ENCODE measurements at regions not wholly inside any gene's neighbourhood (a gene's known extent, or its start where the extent isn't known, plus 50 kb on each side); places are given as distances from the start of the nearest gene placed in this dataset.

GRCh38 chr11:112778877-112779266 lies 182.3 kb upstream of the NCAM1 start:
- Mint-ChIP-seq H3K27ac (peak overlapping the region; percentile 24), H3K4me1 (peaks cover 49% of the 10 kb centered on the region), H3K36me3 (ENCODE audit: low read depth) (no peaks in the 10 kb centered on the region), H3K27me3 (ENCODE audit: low read depth, poor library complexity) (peaks cover 10% of the 10 kb centered on the region), H3K9me3 (no peaks in the 10 kb centered on the region), H3K4me3 (no peak overlapping the region)
- TF ChIP-seq, protein P1, sequence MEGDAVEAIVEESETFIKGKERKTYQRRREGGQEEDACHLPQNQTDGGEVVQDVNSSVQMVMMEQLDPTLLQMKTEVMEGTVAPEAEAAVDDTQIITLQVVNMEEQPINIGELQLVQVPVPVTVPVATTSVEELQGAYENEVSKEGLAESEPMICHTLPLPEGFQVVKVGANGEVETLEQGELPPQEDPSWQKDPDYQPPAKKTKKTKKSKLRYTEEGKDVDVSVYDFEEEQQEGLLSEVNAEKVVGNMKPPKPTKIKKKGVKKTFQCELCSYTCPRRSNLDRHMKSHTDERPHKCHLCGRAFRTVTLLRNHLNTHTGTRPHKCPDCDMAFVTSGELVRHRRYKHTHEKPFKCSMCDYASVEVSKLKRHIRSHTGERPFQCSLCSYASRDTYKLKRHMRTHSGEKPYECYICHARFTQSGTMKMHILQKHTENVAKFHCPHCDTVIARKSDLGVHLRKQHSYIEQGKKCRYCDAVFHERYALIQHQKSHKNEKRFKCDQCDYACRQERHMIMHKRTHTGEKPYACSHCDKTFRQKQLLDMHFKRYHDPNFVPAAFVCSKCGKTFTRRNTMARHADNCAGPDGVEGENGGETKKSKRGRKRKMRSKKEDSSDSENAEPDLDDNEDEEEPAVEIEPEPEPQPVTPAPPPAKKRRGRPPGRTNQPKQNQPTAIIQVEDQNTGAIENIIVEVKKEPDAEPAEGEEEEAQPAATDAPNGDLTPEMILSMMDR (IDR thresholded peaks at IDR 0.05), result no peak
- DNase-seq, result no peak

DNA sequence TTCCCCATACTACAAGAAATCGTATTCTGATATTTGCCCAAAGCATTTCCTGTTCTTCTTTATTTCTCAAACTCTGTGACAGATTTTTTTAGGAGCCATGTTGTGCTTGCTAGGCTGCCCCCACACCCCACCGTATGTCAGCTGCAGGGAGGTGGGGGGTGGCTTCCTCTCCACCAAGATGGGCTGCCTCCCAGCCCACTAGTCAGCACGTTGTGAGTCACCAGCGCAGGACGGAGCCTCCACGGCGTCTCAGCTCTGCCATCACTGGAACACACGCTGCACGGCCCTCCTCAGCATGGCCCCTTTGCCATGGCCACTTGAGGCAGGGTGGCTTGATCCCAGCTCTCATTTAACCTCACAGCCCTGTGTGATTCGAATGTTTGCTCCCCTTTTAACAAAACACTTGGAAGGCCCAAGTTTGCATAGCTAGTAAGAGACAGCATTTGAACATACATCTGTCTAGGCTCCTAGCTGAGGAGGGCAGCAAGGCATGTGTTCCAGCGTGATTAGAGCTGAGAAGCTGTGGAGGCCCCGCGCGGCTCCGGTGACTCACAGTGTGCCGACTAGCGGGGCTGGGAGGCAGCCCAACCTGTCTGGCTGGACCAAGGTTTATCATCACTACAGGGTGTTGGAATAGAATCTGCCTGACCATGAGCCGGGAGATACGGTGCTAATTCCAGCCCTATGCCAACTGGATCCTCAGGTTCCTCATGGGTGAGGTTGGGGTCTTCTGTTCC lies 180.7 kb upstream of the NCAM1 start:
- Mint-ChIP-seq H3K36me3 (ENCODE audit: low read depth) (no peaks in the 10 kb centered on the region), H3K4me1 (peaks cover 49% of the 10 kb centered on the region), H3K9me3 (no peaks in the 10 kb centered on the region), H3K27ac (no peak overlapping the region), H3K4me3 (no peak overlapping the region), H3K27me3 (ENCODE audit: low read depth, poor library complexity) (peaks cover 3% of the 10 kb centered on the region)
- TF ChIP-seq, protein P1 (IDR thresholded peaks at IDR 0.05), result no peak
- DNase-seq, result no peak

GRCh38 chr11:112783945-112784322 lies 177.3 kb upstream of the NCAM1 start:
- TF ChIP-seq, protein P1 (IDR thresholded peaks at IDR 0.05), result no peak
- Mint-ChIP-seq H3K27me3 (ENCODE audit: low read depth, poor library complexity) (no peaks in the 10 kb centered on the region), H3K36me3 (ENCODE audit: low read depth) (no peaks in the 10 kb centered on the region), H3K27ac (no peak overlapping the region), H3K4me1 (peaks cover 45% of the 10 kb centered on the region), H3K9me3 (no peaks in the 10 kb centered on the region), H3K4me3 (no peak overlapping the region)
- no peak for DNase-seq

GRCh38 chr11:112784323-112785073 lies 176.7 kb upstream of the NCAM1 start:
- Mint-ChIP-seq H3K27ac (no peak overlapping the region), H3K27me3 (ENCODE audit: low read depth, poor library complexity) (no peaks in the 10 kb centered on the region)

GRCh38 chr11:112785149-112785548 lies 176.1 kb upstream of the NCAM1 start:
- Mint-ChIP-seq H3K27me3 (ENCODE audit: low read depth, poor library complexity) (no peaks in the 10 kb centered on the region), H3K4me3 (no peak overlapping the region), H3K4me1 (peaks cover 33% of the 10 kb centered on the region), H3K9me3 (no peaks in the 10 kb centered on the region), H3K36me3 (ENCODE audit: low read depth) (no peaks in the 10 kb centered on the region), H3K27ac (peak overlapping the region; percentile 42)
- TF ChIP-seq, protein P1 (IDR thresholded peaks at IDR 0.05), result no peak
- DNase-seq, result no peak

More at GRCh38 chr11:112784323-112785073, 176.7 kb upstream of the NCAM1 start:
- Mint-ChIP-seq H3K9me3 (no peaks in the 10 kb centered on the region), H3K36me3 (ENCODE audit: low read depth) (no peaks in the 10 kb centered on the region), H3K4me3 (no peak overlapping the region), H3K4me1 (peaks cover 40% of the 10 kb centered on the region)
- DNase-seq, result peak; percentile 42
- TF ChIP-seq, protein P1 (IDR thresholded peaks at IDR 0.05), result no peak

Measured in nephron progenitor cell (in vitro differentiated cells).